ENCODE measurements at regions not wholly inside any gene's neighbourhood (a gene's known extent, or its start where the extent isn't known, plus 50 kb on each side); places are given as distances from the start of the nearest gene placed in this dataset.

GRCh38 chr7:81410471-81411117 is 359.3 kb downstream of the HGF start:
- TF ChIP-seq RAD21 (IDR thresholded peaks at IDR 0.05; ENCODE audit: low read depth) (no peak), CEBPB (IDR thresholded peaks at IDR 0.05) (no peak), EP300 (IDR thresholded peaks at IDR 0.05; ENCODE audit: borderline replicate concordance) (peak; percentile 92), TCF12 (IDR thresholded peaks at IDR 0.05; ENCODE audit: low read depth) (peak; percentile 86), REST (IDR thresholded peaks at IDR 0.05; ENCODE audit: low read depth) (no peak), USF1 (IDR thresholded peaks at IDR 0.05) (no peak), YY1 (IDR thresholded peaks at IDR 0.05; ENCODE audit: low read depth) (peak; percentile 58; the same call in 1 of the 2 replicates), FOXM1 (IDR thresholded peaks at IDR 0.05; ENCODE audit: borderline replicate concordance, low read depth) (peak; percentile 87; the same call in 1 of the 2 replicates), TAF1 (IDR thresholded peaks at IDR 0.05; ENCODE audit: low read depth) (no peak), ZBTB7A (IDR thresholded peaks at IDR 0.05; ENCODE audit: low read depth) (no peak), EGR1 (IDR thresholded peaks at IDR 0.05) (no peak), CREB1 (IDR thresholded peaks at IDR 0.05; ENCODE audit: low read depth) (no peak), TEAD4 (IDR thresholded peaks at IDR 0.05) (peak; percentile 75)
- TF ChIP-seq, protein P1, sequence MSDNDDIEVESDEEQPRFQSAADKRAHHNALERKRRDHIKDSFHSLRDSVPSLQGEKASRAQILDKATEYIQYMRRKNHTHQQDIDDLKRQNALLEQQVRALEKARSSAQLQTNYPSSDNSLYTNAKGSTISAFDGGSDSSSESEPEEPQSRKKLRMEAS (IDR thresholded peaks at IDR 0.05): no peak

All from Ishikawa (cell line).